ENCODE measurements at regions not wholly inside any gene's neighbourhood (a gene's known extent, or its start where the extent isn't known, plus 50 kb on each side); places are given as distances from the start of the nearest gene placed in this dataset.

DNA sequence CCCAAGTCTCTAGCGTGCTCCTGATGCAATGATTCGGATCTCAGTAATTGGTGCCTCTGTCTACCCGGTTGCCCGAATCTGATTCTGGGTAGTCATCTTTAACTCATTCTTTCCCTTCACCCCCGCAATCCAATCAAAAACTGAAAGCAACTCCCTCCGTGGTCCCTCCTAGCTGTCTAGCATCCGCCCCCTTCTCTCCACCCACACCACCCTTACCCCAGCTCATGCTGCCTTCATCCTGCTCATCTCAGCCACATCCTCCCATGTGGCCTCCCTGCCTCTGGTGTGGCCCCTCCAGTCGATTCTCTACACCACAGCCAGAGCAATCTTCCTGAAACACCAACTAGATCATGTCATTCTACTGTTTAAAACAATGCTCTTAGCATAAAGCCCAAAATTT, 62.3 kb downstream of the TTC32 start:
- no peak overlapping the region for H3K4me3 ChIP-seq (ENCODE audit: control insufficient read depth, low read depth, low read length)
- no peak for TF ChIP-seq CTCF (conservative IDR thresholded peaks at IDR 0.05; ENCODE audit: control insufficient read depth, insufficient read depth, low read depth, low read length)
- no peak for DNase-seq (ENCODE audit: low read depth)

DNA sequence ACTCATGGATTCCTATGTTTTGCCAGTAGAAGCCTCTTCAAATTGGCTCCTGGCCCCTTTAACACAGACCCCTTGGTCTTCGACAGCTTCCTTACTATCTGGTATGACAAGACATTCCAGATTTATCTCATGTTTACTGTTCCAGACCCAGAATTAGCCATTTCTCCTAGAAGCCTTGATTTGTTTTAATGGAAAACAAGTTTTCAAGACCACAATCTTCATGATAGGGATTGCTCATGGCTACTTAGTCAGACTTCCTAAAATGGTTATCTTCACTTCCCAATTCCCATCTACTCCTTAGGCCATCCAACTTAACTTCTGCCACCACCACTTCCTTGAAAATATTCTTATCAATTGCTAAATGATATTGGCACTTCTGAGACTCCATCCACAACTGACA, 63.2 kb downstream of the TTC32 start:
- peak; percentile 15 for DNase-seq (ENCODE audit: low read depth)
- TF ChIP-seq CTCF (conservative IDR thresholded peaks at IDR 0.05; ENCODE audit: control insufficient read depth, insufficient read depth, low read depth, low read length) = no peak
- H3K4me3 ChIP-seq (ENCODE audit: control insufficient read depth, low read depth, low read length) = no peak overlapping the region

DNA sequence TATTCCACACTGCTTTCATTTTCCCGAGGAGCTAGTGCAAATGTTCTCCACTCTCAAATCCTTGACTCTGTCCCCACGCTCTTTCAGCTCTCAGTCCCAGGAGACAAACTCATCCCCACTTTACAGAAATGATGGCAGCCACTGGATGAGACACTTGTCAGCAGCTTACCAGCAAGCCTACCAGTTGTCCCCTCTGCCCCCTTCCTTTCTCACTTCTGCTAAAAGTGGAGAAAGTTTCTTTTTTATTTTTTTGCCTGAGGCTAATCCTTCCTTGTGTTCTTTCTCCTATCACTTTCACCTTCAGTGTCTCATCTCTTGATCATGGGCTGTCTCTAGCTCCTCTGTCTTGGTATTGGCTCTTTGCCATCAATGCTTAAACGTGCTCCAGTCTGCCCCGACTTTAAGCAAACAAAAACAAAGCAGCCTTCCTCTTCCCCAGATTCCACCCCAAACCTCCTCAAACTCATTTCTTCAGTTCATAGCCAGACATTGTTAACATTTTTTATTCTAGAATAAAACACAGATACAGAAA, 64.5 kb downstream of the TTC32 start:
- DNase-seq (ENCODE audit: low read depth) = no peak
- TF ChIP-seq CTCF (conservative IDR thresholded peaks at IDR 0.05; ENCODE audit: control insufficient read depth, insufficient read depth, low read depth, low read length) = no peak
- no peak overlapping the region for H3K4me3 ChIP-seq (ENCODE audit: control insufficient read depth, low read depth, low read length)

GRCh38 chr2:19835781-19836281, 66.0 kb downstream of the TTC32 start:
- no peak for TF ChIP-seq CTCF (conservative IDR thresholded peaks at IDR 0.05; ENCODE audit: control insufficient read depth, insufficient read depth, low read depth, low read length)
- H3K4me3 ChIP-seq (ENCODE audit: control insufficient read depth, low read depth, low read length) = no peak overlapping the region

GRCh38 chr2:19833978-19834377, 67.8 kb downstream of the TTC32 start:
- no peak for TF ChIP-seq CTCF (conservative IDR thresholded peaks at IDR 0.05; ENCODE audit: control insufficient read depth, insufficient read depth, low read depth, low read length)
- DNase-seq (ENCODE audit: low read depth) = no peak
- H3K4me3 ChIP-seq (ENCODE audit: control insufficient read depth, low read depth, low read length) = no peak overlapping the region

More at GRCh38 chr2:19835781-19836281, 66.0 kb downstream of the TTC32 start:
- peak; percentile 52 for DNase-seq (ENCODE audit: low read depth)

- TF ChIP-seq CTCF (conservative IDR thresholded peaks at IDR 0.05; ENCODE audit: control insufficient read depth, insufficient read depth, low read depth, low read length) = no peak
- no peak overlapping the region for H3K4me3 ChIP-seq (ENCODE audit: control insufficient read depth, low read depth, low read length)
- no peak for DNase-seq (ENCODE audit: low read depth)
These were observed 72.1 kb downstream of the TTC32 start for GRCh38 chr2:19829672-19830071.

- H3K4me3 ChIP-seq (ENCODE audit: control insufficient read depth, low read depth, low read length) = no peak overlapping the region
- no peak for TF ChIP-seq CTCF (conservative IDR thresholded peaks at IDR 0.05; ENCODE audit: control insufficient read depth, insufficient read depth, low read depth, low read length)
- no peak for DNase-seq (ENCODE audit: low read depth)
These were observed 74.9 kb downstream of the TTC32 start for GRCh38 chr2:19826874-19827273.
